Left renal pelvis (tissue), 4 donors: ENCODE measurements at regions not wholly inside any gene's neighbourhood (a gene's known extent, or its start where the extent isn't known, plus 50 kb on each side); places are given as distances from the start of the nearest gene placed in this dataset.
"Not testable (repeated sequence)": the region's sequence is repeated elsewhere in the genome, so short reads cannot be mapped to it uniquely, and the experiment has no call there.

Source experiments
- DNase-seq, 4 donors: peaks; one replicate each; pipeline ENCODE4 v3.0.0-alpha.2; 2013; ENCODE audit warnings: low read depth in 4 of 4, low spot score in 3 of 4

DNA sequence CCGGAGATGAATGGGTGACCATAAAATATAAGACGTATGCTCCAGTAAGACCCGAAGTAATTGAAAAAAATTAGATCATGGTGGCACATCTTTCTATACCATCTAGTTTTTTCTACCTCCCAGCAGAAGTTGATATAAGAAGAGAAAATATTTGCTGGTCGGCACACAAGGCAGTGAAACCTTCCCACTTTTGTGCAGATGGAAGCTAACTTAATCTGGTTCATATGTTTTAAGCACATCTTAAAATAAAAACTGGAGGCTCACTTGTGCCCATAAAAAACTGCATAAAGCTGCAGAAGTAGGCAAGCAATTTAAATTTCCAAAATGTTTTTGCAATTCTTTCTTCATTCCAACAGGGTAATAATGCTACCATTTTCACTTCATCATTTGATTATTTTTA is 449.2 kb downstream of the CNTN3 start:
- no peak for DNase-seq

DNA sequence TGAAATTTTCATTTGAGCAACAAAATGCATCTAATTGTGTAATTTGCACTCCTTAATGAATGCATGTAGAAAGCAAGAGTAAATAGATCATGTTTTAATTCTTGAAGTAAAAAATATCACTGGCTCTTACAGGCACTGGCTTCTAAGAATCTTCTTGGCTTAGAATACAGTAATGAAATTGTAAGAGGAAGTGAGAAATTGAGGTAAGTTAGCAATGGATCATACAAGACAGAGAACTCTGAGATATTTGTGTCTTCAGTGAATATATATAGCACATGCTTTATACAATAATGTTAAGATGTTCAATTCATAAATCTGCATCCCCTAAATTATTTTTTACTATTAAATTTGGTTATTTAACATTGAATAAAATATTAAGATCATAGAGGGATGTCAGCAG is 465.0 kb downstream of the CNTN3 start:
- no peak for DNase-seq

- DNase-seq, result no peak
Observed at GRCh38 chr3:74145277-74145676, 469.2 kb downstream of the CNTN3 start.

- DNase-seq, result no peak
Observed at GRCh38 chr3:74139648-74140047, 474.8 kb downstream of the CNTN3 start.

DNA sequence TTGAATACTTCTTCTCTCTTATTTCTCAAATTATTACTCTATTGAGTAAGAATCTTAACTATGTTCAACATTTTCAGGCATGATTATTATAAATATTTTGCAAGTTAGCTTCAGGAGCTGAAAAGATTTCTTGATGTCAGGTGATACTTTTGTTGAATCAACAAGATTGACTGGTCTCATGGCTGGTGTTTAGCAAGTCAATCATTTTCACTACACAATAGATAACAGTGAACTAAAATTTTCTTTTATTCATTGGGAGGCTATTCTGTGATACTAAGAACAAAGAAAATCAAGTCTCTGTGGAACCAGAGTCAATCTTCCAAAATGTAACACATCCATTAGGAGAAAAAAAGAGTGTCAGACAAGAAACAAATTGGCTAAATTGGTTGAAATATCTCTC is 476.7 kb downstream of the CNTN3 start:
- DNase-seq, result no peak

- no peak for DNase-seq
Observed at GRCh38 chr3:74135808-74136207, 478.7 kb downstream of the CNTN3 start.

- DNase-seq, result no peak
Observed at GRCh38 chr3:74134831-74135230, 479.6 kb downstream of the CNTN3 start.

GRCh38 chr3:74131546-74132328 is 482.7 kb downstream of the CNTN3 start:
- DNase-seq, result not testable (repeated sequence)

DNA sequence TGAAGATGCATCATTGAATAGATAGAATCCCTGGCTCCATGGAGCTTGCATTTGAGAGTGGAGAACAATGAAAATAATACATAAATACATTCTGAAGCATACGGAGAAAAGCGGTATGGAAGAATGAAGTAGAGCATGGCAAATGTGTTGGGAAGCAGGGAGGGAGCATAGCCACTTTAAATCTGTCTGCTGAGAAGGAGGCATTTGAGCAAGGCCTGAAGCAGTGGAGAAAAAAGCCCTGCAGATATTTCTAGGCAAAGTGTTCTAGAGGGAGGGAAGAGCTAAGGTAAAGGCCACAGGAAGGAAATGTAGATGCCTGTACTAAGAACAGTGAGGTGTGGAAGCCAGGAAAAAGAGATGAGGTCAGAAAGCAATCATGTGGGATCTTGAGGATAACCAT is 484.8 kb downstream of the CNTN3 start:
- no peak for DNase-seq

GRCh38 chr3:74129056-74129455 is 485.4 kb downstream of the CNTN3 start:
- DNase-seq, result no peak

DNA sequence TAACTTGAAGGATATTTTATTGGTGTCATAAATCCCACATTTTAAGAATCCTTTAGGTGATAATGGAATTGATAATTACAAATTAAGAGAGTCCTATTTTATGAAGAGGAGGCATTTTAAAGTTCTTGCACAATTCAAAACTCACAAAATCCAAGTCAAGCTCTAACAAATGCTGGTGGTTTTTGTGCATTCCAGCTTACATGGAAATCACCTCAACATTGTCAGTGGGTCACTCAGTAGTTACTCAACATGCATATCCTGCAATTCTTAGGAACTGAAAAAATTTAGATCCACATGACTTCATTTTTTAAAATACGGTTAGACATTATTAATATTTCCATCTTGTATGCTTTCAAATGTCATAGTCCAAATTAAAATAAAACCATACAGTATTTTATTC is 487.2 kb downstream of the CNTN3 start:
- DNase-seq, result no peak

DNA sequence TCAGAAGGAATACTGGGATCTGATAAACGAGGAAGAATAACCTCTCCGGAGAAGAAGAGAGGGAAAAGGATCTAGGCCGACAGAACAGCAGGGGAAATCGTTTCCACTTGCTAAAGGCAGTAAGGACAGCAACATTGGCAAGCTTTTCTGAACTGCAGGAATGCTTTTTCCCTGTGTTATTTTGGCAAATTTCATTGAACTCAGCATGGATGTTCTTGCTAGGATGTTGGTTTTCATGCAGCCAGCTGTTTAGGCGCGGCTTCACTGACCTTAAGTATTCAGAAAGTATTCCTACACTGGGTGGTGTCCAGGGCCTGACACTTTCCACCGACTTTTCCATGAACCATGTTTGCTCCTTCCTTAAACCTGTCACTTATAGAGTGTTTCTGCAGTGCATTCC is 489.7 kb downstream of the CNTN3 start:
- no peak for DNase-seq

DNA sequence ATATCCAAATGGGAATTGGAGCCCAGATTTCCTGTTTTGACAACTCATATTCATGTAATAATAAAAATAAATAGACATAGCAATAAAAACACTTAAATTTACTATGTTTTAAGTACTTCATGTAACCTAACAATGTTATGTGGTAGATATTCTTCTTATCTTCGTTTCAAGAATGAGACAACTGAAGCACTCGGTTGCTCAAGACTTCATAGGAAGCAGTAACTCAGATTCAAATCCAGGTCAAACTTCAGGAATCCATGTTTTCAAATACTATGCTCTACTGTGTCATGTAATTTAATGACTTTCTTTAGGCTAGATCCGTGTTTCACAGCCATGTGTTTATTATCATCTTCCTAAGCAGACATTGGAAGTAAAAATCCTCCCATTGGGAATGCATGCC is 492.2 kb downstream of the CNTN3 start:
- DNase-seq, result no peak

- no peak for DNase-seq
Observed at GRCh38 chr3:74121761-74122160, 492.7 kb downstream of the CNTN3 start.

DNA sequence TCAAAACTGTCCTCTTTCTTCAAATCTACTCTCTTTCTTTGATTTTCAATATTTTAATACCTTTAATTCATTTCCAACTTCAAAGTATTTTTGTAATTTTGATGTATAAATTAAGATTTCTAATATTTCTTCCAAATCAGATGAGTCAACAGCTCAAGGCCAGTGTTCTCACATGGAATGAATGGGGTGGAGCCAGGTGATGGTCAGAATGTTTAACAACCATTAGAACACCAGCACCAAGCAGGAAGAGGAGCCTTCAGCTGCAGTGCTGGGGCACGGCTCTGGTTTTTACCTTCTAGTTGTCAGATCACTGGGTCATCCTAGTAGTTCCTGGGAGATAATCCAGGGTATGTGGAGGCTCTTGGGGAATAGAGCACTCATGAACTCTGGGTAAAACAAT is 494.5 kb upstream of the PDZRN3 start:
- DNase-seq, result no peak

- no peak for DNase-seq
Observed at GRCh38 chr3:74115906-74116305, 491.2 kb upstream of the PDZRN3 start.

GRCh38 chr3:74107451-74107850 is 482.7 kb upstream of the PDZRN3 start:
- no peak for DNase-seq

DNA sequence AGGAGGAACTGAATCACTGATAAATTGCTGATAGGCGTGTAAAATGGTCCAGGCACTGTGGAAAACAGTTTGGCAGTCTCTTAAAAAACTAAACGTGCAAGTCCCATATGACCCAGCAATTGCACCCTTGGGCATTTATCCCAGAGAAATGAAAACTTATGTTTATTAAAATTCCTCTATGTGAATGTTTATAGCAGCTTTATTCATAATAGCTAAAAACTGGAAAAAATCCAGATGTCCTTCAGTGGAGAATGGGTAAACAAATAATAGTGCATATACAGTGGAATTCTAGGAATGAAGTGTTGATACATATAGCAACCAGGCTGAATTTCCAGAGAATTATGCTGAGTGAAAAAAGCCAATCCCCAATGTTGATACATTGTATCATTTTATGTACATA is 482.2 kb upstream of the PDZRN3 start:
- DNase-seq, result peak in 1 of 4 donors; percentile 14

GRCh38 chr3:74091204-74091603 is 466.5 kb upstream of the PDZRN3 start:
- no peak for DNase-seq

GRCh38 chr3:74089814-74090213 is 465.1 kb upstream of the PDZRN3 start:
- no peak for DNase-seq

DNA sequence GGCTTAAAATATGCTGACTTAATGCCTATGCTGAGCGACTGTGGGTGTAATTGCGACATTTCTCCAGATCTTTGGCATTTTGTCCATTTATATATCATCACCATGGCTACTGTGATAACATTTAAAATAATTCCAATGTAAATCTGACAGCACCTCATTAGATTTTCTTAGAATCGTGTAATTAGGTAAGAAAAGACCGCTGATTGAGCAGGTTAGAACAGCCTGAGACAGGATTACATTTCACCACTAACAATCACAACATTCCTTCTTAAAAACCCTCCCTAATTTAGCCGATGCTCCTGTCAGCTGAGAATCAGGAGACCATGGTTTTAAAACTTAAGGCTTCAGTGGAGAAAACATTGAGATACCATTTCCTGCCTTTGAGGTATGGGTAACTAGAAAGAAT is 455.3 kb upstream of the PDZRN3 start:
- no peak for DNase-seq

- no peak for DNase-seq
Observed at GRCh38 chr3:74075241-74075640, 450.5 kb upstream of the PDZRN3 start.

- no peak for DNase-seq
Observed at GRCh38 chr3:74074700-74075099, 450.0 kb upstream of the PDZRN3 start.
